ENCODE measurements at regions not wholly inside any gene's neighbourhood (a gene's known extent, or its start where the extent isn't known, plus 50 kb on each side); places are given as distances from the start of the nearest gene placed in this dataset.

DNA sequence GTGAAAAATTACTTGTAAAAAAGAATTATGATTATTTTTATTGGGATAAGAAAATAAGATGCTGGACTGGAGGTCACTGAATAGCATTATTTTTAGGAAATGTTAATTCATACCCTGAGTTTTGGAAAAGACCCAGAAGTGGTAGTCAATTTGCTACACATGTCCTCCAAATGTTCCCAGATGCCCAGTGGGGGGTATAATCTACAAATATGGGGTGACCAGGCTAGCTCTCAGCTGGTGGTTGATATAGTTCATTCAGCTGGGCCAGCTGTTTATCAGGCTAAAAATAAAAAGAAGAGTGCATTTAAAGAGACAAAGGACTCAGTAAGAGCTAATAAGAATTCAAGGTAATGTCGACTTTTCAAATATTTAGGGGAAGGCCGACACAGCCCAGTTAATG is 402.0 kb upstream of the GOLIM4 start:
- Histone ChIP-seq H3K27ac (no peak overlapping the region), H3K4me3 (no peak overlapping the region)

GRCh38 chr3:168497183-168497582 is 401.5 kb upstream of the GOLIM4 start:
- H3K27ac ChIP-seq: no peak overlapping the region
- no peak overlapping the region for H3K4me3 ChIP-seq

- Histone ChIP-seq H3K27ac (no peak overlapping the region), H3K4me3 (no peak overlapping the region)
Measured at GRCh38 chr3:168495932-168496331, 400.2 kb upstream of the GOLIM4 start.

DNA sequence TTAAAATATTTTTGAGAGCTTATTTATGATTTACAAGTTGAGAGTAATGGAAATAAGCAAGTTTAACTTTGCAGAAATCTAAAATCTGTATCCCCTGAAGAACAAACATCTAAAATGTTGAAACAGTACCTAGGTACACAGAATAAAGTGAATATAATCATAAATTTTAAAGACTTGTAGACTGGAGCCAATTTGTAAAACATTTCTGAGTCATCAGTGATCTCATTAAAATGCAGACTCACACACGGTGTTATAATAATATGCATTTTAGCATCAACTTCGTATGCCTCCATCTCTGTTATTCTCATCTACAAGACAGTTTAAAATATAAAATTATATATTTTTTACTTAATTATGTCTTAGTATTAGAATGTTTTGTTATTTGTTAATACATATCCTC is 399.5 kb upstream of the GOLIM4 start:
- no peak overlapping the region for H3K4me3 ChIP-seq
- H3K27ac ChIP-seq: no peak overlapping the region

GRCh38 chr3:168493412-168494205 is 397.9 kb upstream of the GOLIM4 start:
- Histone ChIP-seq H3K4me3 (no peak overlapping the region), H3K27ac (peak overlapping the region in 1 of 21 experiments; percentile 13)

DNA sequence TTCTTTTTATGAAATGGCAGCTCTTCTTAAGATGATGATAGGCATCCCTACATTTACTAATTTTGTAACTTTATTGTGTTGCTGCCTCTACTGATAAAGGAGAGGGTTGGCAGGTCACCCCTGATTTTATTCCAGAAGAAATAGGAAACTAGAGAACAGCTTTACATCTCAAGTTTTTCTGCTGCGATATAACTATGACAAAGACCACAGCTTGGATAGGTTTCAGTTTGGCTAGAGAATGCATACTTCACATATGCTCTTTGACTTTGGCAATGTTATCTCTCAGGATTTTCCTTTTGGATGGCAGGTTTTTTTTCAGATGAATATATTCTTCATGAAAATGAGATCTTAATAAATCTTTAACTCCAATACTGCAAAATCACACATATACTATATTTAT is 395.3 kb upstream of the GOLIM4 start:
- no peak overlapping the region for H3K27ac ChIP-seq

GRCh38 chr3:168489301-168489700 is 393.6 kb upstream of the GOLIM4 start:
- no peak overlapping the region for H3K27ac ChIP-seq
- no peak overlapping the region for H3K4me3 ChIP-seq

More for the DNA sequence above, 395.3 kb upstream of the GOLIM4 start:
- H3K4me3 ChIP-seq: no peak overlapping the region

DNA sequence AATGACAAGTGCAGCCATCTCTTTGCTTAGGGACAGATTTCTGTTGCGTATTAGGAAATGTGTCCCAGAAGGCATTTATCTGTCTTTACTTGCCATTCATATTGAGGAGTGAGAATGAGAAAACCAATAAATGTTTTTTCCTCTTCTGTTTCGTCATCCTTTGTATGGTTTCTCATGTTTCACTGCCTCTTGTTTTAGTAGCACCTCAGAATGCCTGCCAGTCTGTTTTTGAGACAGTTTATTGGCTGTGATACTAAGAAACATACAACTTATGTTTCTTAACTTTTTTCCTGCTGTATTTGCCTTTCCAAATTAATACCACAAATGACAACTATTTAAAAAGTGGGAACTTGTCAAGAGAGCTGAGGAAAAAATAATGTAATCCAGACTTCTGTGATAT is 390.2 kb upstream of the GOLIM4 start:
- H3K4me3 ChIP-seq: no peak overlapping the region
- H3K27ac ChIP-seq: no peak overlapping the region

DNA sequence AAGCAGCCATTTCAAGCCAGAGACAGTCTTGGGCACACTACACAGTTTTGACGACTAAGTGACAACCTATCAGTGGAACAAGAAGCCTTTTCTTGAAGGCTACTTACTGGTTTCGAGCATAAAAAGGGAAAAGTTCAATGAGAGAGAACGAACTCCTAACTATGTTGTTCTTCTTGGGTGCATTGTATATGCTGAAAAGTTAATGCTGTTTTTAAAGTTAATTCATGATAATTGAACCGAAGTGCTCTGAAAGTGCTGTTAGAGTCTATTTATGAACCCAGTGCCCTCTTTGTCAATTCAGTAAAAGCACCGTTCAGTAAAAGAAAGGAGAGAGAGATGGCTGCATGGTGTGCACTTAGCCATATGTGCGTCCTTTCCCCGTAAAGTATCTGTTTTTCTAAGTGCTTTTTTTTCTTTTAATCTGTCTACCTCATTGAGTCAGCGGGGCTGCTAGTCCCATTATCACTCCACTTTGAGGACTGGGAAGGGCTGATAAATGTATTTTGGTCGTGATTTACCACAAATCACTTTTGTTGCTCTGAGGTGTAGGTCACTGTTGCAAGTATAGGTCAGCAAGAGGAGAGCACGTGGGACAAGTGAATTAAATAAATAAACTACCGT is 380.7 kb upstream of the GOLIM4 start:
- Histone ChIP-seq H3K27ac (no peak overlapping the region), H3K4me3 (no peak overlapping the region)

DNA sequence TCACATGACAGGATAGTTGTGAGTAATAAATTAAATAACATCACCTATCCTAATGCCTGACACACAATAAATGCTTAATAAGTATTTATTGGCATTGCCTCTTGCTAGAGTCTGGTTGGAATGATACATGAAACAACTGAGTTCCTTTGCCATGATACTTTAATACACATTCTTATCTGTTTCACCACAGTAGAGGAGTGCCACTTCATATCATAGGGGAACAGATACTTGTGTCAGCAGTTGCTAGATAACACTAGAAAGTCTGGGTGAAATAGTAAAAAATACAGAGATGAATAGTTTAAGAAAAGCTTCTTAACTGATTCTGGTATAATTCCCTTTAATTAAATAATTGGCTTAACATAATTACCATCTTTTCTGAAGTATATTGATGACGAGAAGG is 380.0 kb upstream of the GOLIM4 start:
- no peak overlapping the region for H3K27ac ChIP-seq
- H3K4me3 ChIP-seq: no peak overlapping the region

GRCh38 chr3:168473334-168473890 is 377.7 kb upstream of the GOLIM4 start:
- no peak overlapping the region for H3K4me3 ChIP-seq
- no peak overlapping the region for H3K27ac ChIP-seq

DNA sequence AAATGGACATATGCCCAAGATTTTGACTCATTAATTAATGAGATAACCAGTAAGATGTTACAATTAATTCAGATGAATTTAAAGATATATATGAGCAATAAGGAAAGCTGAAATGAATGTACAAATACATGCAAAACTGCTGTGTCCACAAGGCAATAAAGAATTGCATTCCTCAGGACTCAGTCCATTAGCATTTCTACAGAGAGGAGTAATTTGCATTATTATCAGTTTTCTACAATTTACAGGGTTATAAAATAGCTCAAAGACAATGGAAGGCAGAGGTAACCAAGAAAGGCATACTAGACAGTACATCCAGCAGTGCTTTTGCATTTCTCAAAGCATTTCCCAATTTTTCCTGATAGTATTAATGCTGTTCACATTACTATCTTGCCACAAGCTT is 377.1 kb upstream of the GOLIM4 start:
- Histone ChIP-seq H3K27ac (no peak overlapping the region), H3K4me3 (no peak overlapping the region)

GRCh38 chr3:168470380-168470779 is 374.7 kb upstream of the GOLIM4 start:
- no peak overlapping the region for H3K27ac ChIP-seq
- no peak overlapping the region for H3K4me3 ChIP-seq

- Histone ChIP-seq H3K4me3 (no peak overlapping the region), H3K27ac (no peak overlapping the region)
Measured at GRCh38 chr3:168469436-168469835, 373.7 kb upstream of the GOLIM4 start.

DNA sequence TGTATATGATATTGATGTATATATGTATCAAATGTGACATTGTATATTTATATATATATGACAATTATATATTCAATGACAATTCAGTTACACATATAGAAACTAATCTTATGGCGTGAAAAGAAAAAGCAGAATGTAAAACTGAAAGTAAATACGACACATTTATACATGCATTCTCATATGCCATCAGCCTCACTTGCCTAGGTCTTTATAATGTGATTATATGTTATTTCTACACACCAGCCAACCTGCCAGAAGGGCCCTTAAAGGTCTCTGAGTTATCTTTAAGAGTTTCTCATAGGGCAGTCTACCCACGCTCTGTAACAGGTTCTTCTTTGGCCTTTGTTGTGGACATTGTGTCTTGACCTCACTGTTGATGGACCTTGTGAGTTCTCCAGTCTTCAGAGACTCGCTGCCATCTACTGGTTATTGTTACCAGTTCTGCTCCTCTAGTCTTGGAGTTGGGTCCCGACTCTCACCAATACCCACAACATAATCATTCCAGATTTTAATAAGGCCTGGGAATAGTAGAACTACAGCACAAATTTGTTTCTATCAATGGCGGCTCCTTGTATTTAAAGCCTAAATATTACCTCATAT is 371.5 kb upstream of the GOLIM4 start:
- Histone ChIP-seq H3K4me3 (no peak overlapping the region), H3K27ac (no peak overlapping the region)

DNA sequence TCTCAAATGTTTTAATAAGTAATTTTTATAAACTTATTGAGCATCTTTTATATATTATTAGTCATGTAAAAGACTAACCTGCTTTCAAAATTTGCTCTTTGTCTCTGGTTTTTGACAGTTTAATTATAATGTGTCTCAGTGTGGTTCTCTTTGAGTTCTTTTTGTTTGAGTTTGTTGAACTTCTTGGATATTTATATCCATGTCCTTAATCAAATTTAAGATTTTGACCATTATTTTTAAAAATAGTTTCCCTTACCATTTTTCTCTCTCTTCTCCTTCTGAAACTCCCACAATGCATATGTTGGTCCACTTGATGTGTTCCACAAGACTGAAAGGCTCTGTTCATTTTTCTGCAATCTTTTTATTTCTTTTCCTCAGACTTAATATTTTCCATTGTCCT is 366.1 kb upstream of the GOLIM4 start:
- Histone ChIP-seq H3K4me3 (no peak overlapping the region), H3K27ac (no peak overlapping the region)

GRCh38 chr3:168459226-168459784 is 363.6 kb upstream of the GOLIM4 start:
- H3K4me3 ChIP-seq: no peak overlapping the region
- H3K27ac ChIP-seq: no peak overlapping the region

DNA sequence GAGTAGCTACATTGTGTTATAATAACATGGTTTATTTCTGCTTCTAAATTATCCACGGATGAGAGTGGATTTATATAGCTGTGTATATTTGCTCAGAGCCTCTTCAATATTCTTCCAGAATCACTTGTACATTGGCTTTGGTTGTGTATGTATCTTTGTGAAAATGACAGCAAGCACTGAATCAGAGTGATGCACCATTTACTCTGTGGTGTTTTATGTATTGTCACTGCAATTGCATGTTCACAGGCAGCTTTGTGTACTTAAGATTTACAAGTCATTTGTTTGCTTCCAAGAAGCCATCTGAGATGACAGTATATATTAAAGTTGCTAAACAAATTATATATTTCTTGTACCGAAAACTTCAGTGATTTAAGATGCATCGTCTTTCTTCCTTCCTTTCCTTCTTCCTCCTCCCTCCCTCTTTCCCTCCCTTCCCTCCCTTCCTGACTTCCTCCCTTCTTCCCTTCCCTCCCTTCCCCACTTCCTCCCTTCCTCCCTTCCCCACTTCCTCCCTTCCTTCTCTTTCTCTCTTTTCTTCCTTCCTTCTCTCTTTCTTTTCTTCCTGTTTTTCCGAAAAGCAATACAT is 362.3 kb upstream of the GOLIM4 start:
- Histone ChIP-seq H3K4me3 (no peak overlapping the region), H3K27ac (no peak overlapping the region)

DNA sequence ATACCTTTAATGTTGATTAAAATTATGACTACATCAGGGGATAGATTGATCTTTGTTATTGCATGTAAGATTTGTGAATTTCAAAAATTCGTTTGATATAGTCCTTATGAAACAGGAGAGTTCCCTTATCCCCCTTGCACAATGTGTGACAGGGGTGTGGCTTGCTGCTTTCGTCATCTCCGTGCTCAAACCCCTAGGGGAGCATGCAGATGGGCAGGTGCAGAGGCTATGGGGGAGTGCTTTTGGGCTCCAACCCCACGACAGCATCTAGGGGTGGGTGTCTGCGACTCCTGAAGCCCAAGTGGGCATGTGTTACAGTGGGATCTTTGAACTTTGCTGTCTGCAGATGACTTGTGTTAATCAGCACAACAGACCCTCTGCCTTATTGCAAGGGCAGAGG is 360.1 kb upstream of the GOLIM4 start:
- H3K27ac ChIP-seq: no peak overlapping the region
- H3K4me3 ChIP-seq: no peak overlapping the region

DNA sequence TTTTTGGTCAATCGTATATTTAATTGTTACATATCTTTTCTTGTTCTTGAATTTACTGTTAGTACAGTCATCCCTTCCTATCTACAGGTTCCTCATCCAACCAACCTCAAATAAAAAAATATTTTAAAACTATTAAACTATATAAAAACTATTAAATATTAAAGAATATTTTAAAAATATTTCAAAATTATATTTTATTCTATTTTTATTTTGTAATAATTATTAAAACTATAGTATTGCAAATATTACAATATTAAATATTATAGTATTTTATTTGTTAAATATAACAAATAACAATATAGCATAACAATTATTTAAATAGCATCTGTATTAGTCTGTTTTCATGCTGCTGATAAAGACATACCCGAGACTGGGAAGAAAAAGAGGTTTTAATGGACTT is 357.9 kb upstream of the GOLIM4 start:
- H3K4me3 ChIP-seq: no peak overlapping the region
- no peak overlapping the region for H3K27ac ChIP-seq

All from skin epidermis (tissue), 12 donors.